ENCODE measurements at regions not wholly inside any gene's neighbourhood (a gene's known extent, or its start where the extent isn't known, plus 50 kb on each side); places are given as distances from the start of the nearest gene placed in this dataset.

DNA sequence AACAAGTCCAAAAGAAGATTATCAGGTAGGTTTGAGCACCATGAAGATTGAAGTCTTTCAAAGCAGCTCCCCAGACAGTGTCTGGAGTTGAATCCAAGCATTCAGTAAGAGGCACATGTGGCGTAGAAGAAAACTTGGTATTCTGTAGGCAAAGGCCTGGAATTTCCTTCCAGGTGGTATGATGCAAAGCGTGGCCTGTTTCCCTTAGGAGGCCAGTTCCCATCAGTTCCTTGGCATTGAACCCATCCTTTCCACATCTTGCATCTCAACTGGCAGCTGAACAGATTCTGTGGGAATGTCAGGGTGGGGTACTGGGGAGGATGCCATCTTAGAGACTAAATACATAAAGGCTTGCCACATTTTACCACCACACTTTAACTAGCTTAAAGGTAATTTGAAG is 516.0 kb downstream of the BTBD3 start:
- TF ChIP-seq, protein P1, sequence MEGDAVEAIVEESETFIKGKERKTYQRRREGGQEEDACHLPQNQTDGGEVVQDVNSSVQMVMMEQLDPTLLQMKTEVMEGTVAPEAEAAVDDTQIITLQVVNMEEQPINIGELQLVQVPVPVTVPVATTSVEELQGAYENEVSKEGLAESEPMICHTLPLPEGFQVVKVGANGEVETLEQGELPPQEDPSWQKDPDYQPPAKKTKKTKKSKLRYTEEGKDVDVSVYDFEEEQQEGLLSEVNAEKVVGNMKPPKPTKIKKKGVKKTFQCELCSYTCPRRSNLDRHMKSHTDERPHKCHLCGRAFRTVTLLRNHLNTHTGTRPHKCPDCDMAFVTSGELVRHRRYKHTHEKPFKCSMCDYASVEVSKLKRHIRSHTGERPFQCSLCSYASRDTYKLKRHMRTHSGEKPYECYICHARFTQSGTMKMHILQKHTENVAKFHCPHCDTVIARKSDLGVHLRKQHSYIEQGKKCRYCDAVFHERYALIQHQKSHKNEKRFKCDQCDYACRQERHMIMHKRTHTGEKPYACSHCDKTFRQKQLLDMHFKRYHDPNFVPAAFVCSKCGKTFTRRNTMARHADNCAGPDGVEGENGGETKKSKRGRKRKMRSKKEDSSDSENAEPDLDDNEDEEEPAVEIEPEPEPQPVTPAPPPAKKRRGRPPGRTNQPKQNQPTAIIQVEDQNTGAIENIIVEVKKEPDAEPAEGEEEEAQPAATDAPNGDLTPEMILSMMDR (conservative IDR thresholded peaks at IDR 0.05 in 1 of 2, IDR thresholded peaks at IDR 0.05 in 1 of 2; ENCODE audit: low read depth in 1 of 2, low read length in 2 of 2): no peak
- TF ChIP-seq EZH2 (IDR thresholded peaks at IDR 0.05; ENCODE audit: low read length, missing control alignments): no peak
